ENCODE measurements at regions not wholly inside any gene's neighbourhood (a gene's known extent, or its start where the extent isn't known, plus 50 kb on each side); places are given as distances from the start of the nearest gene placed in this dataset.

DNA sequence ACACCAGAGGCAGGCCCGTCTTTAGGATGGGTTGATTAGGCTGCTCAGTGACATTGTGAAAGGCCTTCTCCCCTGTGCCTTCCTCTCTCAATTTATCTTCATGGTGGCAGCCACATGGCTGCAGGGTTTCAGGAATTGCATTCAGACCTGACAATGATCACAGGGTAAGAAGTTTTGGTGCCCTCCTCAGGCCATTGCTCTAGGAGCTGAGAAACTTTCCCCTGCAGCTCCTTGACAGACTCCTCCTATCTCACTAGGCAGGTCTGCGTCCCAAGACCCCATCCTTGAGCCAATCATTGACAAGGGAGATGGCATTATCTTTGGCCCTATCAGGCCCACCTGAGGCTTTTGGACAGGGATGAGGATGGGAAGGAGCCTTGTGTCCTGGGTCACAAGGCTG, 57.4 kb upstream of the ANO4 start:
- no peaks in the 10 kb centered on the region for H3K9me3 ChIP-seq
- TF ChIP-seq, protein P1, sequence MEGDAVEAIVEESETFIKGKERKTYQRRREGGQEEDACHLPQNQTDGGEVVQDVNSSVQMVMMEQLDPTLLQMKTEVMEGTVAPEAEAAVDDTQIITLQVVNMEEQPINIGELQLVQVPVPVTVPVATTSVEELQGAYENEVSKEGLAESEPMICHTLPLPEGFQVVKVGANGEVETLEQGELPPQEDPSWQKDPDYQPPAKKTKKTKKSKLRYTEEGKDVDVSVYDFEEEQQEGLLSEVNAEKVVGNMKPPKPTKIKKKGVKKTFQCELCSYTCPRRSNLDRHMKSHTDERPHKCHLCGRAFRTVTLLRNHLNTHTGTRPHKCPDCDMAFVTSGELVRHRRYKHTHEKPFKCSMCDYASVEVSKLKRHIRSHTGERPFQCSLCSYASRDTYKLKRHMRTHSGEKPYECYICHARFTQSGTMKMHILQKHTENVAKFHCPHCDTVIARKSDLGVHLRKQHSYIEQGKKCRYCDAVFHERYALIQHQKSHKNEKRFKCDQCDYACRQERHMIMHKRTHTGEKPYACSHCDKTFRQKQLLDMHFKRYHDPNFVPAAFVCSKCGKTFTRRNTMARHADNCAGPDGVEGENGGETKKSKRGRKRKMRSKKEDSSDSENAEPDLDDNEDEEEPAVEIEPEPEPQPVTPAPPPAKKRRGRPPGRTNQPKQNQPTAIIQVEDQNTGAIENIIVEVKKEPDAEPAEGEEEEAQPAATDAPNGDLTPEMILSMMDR (IDR thresholded peaks at IDR 0.05), result no peak
- TF ChIP-seq POLR2A (IDR thresholded peaks at IDR 0.05), result no peak
- no peak overlapping the region for H3K4me3 ChIP-seq
- DNase-seq, result no peak
- intact Hi-C loops (cut with DNase I; ENCODE audit: low total_unique reads), result no loop called here
- H3K4me1 ChIP-seq, result no peaks in the 10 kb centered on the region
- H3K36me3 ChIP-seq, result no peaks in the 10 kb centered on the region
- H3K27me3 ChIP-seq, result no peaks in the 10 kb centered on the region
- H3K27ac ChIP-seq, result no peak overlapping the region

DNA sequence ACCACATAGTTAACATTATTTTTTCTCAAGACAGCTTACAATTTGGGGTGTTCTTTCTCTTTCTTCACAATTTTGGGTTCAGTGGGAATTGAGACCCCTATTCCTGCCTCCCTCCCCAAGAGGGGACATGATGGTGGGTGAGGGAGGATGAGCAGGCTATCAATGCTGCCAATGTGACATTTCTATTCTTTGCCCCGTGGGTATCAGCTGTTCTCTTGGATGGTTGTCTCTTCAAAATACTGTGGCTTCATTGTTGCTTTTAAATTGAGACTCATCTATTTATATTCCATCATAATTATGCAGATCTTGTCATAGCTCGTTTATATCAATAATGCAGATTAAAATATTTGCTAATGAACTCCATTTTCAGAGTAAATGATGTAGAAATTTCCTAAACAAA, 56.5 kb upstream of the ANO4 start:
- intact Hi-C loops (cut with DNase I; ENCODE audit: low total_unique reads), result no loop called here
- DNase-seq, result no peak
- Histone ChIP-seq H3K4me1 (no peaks in the 10 kb centered on the region), H3K9me3 (no peaks in the 10 kb centered on the region), H3K27ac (no peak overlapping the region), H3K27me3 (no peaks in the 10 kb centered on the region), H3K36me3 (no peaks in the 10 kb centered on the region), H3K4me3 (no peak overlapping the region)
- TF ChIP-seq POLR2A (IDR thresholded peaks at IDR 0.05), result no peak
- TF ChIP-seq, protein P1 (IDR thresholded peaks at IDR 0.05), result no peak

DNA sequence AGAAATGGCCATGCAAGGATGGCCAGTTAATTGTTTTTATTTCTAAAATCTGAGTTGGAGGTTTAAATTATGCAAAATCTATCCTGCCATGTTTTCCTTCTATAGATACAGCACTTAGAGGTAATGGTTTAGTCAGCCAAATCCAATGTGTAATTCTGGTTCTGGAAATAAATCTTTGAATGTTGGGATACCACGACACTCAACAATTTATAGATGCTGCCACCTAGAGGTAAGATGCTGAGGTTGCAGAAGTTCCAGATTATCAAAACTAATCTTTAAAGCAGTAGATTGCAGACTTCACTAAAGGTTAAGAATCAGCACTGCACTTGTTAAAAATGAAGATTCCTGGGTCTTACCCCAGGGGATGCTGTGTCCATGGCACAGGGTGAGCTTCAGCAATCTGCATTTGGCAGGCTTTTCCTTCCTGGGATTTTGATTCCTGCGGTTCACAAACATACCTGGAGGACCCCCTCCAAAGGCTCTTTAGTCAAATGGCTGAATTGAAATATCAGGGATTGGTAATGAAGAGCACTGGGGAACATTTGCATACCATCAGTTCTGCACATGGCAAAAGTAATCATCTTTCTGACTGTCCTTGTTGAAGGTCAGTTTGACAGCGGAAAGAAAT, 53.4 kb upstream of the ANO4 start:
- Histone ChIP-seq H3K27me3 (no peaks in the 10 kb centered on the region), H3K4me1 (no peaks in the 10 kb centered on the region), H3K36me3 (no peaks in the 10 kb centered on the region), H3K4me3 (no peak overlapping the region), H3K9me3 (no peaks in the 10 kb centered on the region), H3K27ac (no peak overlapping the region)
- intact Hi-C loops (cut with DNase I; ENCODE audit: low total_unique reads), result no loop called here
- no peak for TF ChIP-seq POLR2A (IDR thresholded peaks at IDR 0.05)
- TF ChIP-seq, protein P1 (IDR thresholded peaks at IDR 0.05), result no peak
- no peak for DNase-seq

DNA sequence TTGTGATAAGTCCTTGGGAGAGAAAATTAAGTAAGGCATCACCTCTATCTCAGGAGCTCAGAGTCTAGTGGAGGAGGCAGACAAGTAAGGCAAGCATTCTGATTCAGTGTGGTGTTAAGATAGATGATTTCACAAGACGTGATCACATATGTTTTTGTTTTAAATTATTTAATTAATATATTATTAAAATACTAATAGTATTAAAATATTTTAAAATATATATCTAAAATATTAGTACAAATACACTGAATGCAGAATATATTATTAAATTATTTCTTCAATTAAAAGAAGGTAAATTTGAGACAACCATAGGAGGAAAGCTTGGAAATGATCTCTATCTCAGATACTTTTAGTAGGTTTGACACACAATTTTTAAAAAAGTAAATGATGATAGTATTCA, 51.5 kb upstream of the ANO4 start:
- H3K27ac ChIP-seq, result no peak overlapping the region
- H3K27me3 ChIP-seq, result no peaks in the 10 kb centered on the region
- no peaks in the 10 kb centered on the region for H3K9me3 ChIP-seq
- H3K4me3 ChIP-seq, result no peak overlapping the region
- no peaks in the 10 kb centered on the region for H3K4me1 ChIP-seq
- no peak for DNase-seq
- TF ChIP-seq, protein P1 (IDR thresholded peaks at IDR 0.05), result no peak
- TF ChIP-seq POLR2A (IDR thresholded peaks at IDR 0.05), result no peak
- intact Hi-C loops (cut with DNase I; ENCODE audit: low total_unique reads), result no loop called here
- H3K36me3 ChIP-seq, result no peaks in the 10 kb centered on the region

Data from uterus (tissue), 3 donors.